ENCODE measurements at regions not wholly inside any gene's neighbourhood (a gene's known extent, or its start where the extent isn't known, plus 50 kb on each side); places are given as distances from the start of the nearest gene placed in this dataset.

DNA sequence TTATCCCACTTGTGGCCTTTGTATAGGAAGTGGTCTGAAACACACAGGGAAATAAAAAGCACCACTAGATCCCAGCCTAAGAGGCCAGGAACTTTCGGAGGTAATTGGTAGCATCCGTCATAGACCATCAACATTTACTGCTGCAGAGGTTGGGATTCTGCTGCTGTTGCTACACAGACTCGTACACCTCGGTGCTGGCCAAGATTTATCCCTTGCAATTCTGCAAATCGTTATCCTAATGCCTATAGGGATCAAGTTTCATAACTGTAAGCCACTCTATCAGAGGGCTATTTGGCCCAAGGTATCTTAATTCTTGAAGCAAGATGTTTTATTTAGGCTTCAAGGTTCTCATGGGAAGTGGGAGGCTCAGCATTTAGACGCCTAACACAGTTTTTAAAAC lies 913.6 kb downstream of the GALC start:
- H3K79me1 ChIP-seq (ENCODE audit: low read depth in 1 of 2, low read length in 2 of 2), result no peaks in the 10 kb centered on the region
- no peak overlapping the region for H3K4me2 ChIP-seq (ENCODE audit: low read depth, low read length)
- H3K27ac ChIP-seq (ENCODE audit: insufficient read depth, low read length), result no peak overlapping the region
- no peak overlapping the region for H2BK15ac ChIP-seq (ENCODE audit: low read depth, low read length)
- no peak overlapping the region for H3K14ac ChIP-seq (replicated peaks; ENCODE audit: low read depth, low read length)
- H2BK20ac ChIP-seq (ENCODE audit: low read depth, low read length), result no peak overlapping the region
- ChIA-PET CTCF (no interaction called here), POLR2A (ENCODE audit: unreplicated experiment) (no interaction called here)
- in situ Hi-C loops (cut with MboI; ENCODE audit: low sequenced_read_pairs), result no loop called here
- H3K9me3 ChIP-seq (ENCODE audit: control insufficient read depth, insufficient read depth, low read length), result no peaks in the 10 kb centered on the region
- H4K20me1 ChIP-seq (ENCODE audit: insufficient read depth, low read length), result no peaks in the 10 kb centered on the region
- dilution Hi-C loops (cut with HindIII; ENCODE audit: low sequenced_read_pairs, unreplicated experiment), result no loop called here
- H2BK120ac ChIP-seq (ENCODE audit: low read depth, low read length), result no peak overlapping the region
- H3K4me1 ChIP-seq (ENCODE audit: control insufficient read depth, insufficient read depth, low read length), result no peaks in the 10 kb centered on the region
- H3K9me1 ChIP-seq (ENCODE audit: insufficient read depth, low read length), result no peaks in the 10 kb centered on the region
- no peak overlapping the region for H3K18ac ChIP-seq (ENCODE audit: low read depth, low read length)
- TF ChIP-seq, protein P1, sequence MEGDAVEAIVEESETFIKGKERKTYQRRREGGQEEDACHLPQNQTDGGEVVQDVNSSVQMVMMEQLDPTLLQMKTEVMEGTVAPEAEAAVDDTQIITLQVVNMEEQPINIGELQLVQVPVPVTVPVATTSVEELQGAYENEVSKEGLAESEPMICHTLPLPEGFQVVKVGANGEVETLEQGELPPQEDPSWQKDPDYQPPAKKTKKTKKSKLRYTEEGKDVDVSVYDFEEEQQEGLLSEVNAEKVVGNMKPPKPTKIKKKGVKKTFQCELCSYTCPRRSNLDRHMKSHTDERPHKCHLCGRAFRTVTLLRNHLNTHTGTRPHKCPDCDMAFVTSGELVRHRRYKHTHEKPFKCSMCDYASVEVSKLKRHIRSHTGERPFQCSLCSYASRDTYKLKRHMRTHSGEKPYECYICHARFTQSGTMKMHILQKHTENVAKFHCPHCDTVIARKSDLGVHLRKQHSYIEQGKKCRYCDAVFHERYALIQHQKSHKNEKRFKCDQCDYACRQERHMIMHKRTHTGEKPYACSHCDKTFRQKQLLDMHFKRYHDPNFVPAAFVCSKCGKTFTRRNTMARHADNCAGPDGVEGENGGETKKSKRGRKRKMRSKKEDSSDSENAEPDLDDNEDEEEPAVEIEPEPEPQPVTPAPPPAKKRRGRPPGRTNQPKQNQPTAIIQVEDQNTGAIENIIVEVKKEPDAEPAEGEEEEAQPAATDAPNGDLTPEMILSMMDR (conservative IDR thresholded peaks at IDR 0.05; ENCODE audit: low read depth, low read length), result no peak
- no peak overlapping the region for H3K56ac ChIP-seq (ENCODE audit: extremely low read depth, insufficient read depth, low read length)
- H2AK5ac ChIP-seq (ENCODE audit: low read depth, low read length), result no peak overlapping the region
- no peaks in the 10 kb centered on the region for H3K36me3 ChIP-seq (ENCODE audit: control insufficient read depth, insufficient read depth, low read length)
- no peak overlapping the region for H3K9ac ChIP-seq (ENCODE audit: low read depth, low read length)
- no peak overlapping the region for H4K5ac ChIP-seq (ENCODE audit: low read depth, low read length)
- H3K4ac ChIP-seq (ENCODE audit: low read depth, low read length), result no peak overlapping the region
- DNase-seq (no peak), ATAC-seq (ENCODE audit: low read depth) (no peak)
- no peak overlapping the region for H4K91ac ChIP-seq (ENCODE audit: insufficient read depth, low read depth, low read length)
- WGBS, 2 experiments (ENCODE audit: extremely low coverage in 2 of 2, insufficient read length in 1 of 2), result no CpG with 5 or more reads among the region's 6 CpGs
- H3K23ac ChIP-seq (ENCODE audit: low read depth, low read length), result no peak overlapping the region
- H2AK9ac ChIP-seq (replicated peaks; ENCODE audit: low read depth, low read length, poor library complexity), result no peak overlapping the region
- intact Hi-C loops (cut with micrococcal nuclease), result no loop called here
- no peak overlapping the region for H2BK5ac ChIP-seq (ENCODE audit: low read depth, low read length, poor library complexity, severe bottlenecking)
- H3K27me3 ChIP-seq (ENCODE audit: control insufficient read depth, insufficient read depth, low read length), result no peaks in the 10 kb centered on the region
- no TSS peak for BruUV-seq (replicated peaks)
- H4K8ac ChIP-seq (ENCODE audit: low read depth in 2 of 2, low read length in 2 of 2), result no peak overlapping the region
- no peak overlapping the region for H2AFZ ChIP-seq (replicated peaks; ENCODE audit: low read length, poor library complexity)
- H3K4me3 ChIP-seq (ENCODE audit: insufficient read depth, low read depth, low read length), result no peak overlapping the region

All from IMR-90 (cell line).